Fibroblast of lung (primary cell): ENCODE measurements at regions not wholly inside any gene's neighbourhood (a gene's known extent, or its start where the extent isn't known, plus 50 kb on each side); places are given as distances from the start of the nearest gene placed in this dataset.

ENCODE experiments used
- DNase-seq, 2 donors: peaks; one replicate each; pipeline versions ENCODE4 v3.0.0 to v3.0.0-alpha.2; 2010; ENCODE audit warnings: low read depth in 2 of 2
- H2AFZ ChIP-seq: 2 replicates; pipeline ENCODE4 v1.5.1; 2012; ENCODE audit warnings: low read length, control low read depth, inconsistent platforms
- H3K27ac ChIP-seq: 2 replicates; pipeline ENCODE4 v1.5.1; 2011; ENCODE audit warnings: low read length, control low read depth; ENCODE audit not compliant: insufficient read depth
- H3K27me3 ChIP-seq: 2 replicates; pipeline ENCODE4 v1.5.1; 2011; ENCODE audit warnings: mild to moderate bottlenecking, low read length; ENCODE audit not compliant: control insufficient read depth, insufficient read depth
- H3K36me3 ChIP-seq: 2 replicates; pipeline ENCODE4 v1.5.1; 2011; ENCODE audit warnings: low read length; ENCODE audit not compliant: control insufficient read depth, insufficient read depth
- H3K4me1 ChIP-seq: 2 replicates; pipeline ENCODE4 v1.5.1; 2011; ENCODE audit warnings: low read length; ENCODE audit not compliant: control insufficient read depth, insufficient read depth; ENCODE audit errors: extremely low read depth
- H3K4me2 ChIP-seq: 2 replicates; pipeline ENCODE4 v1.5.1; 2011; ENCODE audit warnings: low read length, control low read depth; ENCODE audit not compliant: insufficient read depth; ENCODE audit errors: extremely low read depth
- H3K4me3 ChIP-seq, 4 experiments: fragments of 200-600 bp in 1 of 4; sonication (generic) in 1 of 4; replicated peaks in 1 of 4; 2 replicates each; pipeline ENCODE4 v1.5.1; 2011 to 2016; ENCODE audit warnings: low read length in 4 of 4, low read depth in 3 of 4, mild to moderate bottlenecking in 3 of 4, control low read depth in 2 of 4, inconsistent platforms in 1 of 4, mixed read lengths in 1 of 4; ENCODE audit not compliant: insufficient read depth in 1 of 4; ENCODE audit errors: control extremely low read depth in 1 of 4
- H3K79me2 ChIP-seq: 2 replicates; pipeline ENCODE4 v1.5.1; 2012; ENCODE audit warnings: mild to moderate bottlenecking, low read length, inconsistent platforms; ENCODE audit not compliant: control insufficient read depth, insufficient read depth
- H3K9ac ChIP-seq: 2 replicates; pipeline ENCODE4 v1.5.1; 2011; ENCODE audit warnings: mild to moderate bottlenecking, low read length, control low read depth; ENCODE audit not compliant: insufficient read depth
- H3K9me3 ChIP-seq: 2 replicates; pipeline ENCODE4 v1.5.1; 2012; ENCODE audit warnings: low read depth, low read length; ENCODE audit not compliant: control insufficient read depth, insufficient read depth
- H4K20me1 ChIP-seq: 2 replicates; pipeline ENCODE4 v1.5.1; 2011; ENCODE audit warnings: low read length; ENCODE audit not compliant: control insufficient read depth, insufficient read depth; ENCODE audit errors: extremely low read depth
- EZH2 ChIP-seq: IDR thresholded peaks from 2 replicates; pipeline ENCODE4 v1.5.1; 2012; ENCODE audit warnings: low read length, control low read depth, mild to moderate bottlenecking; ENCODE audit errors: missing control alignments
- TF ChIP-seq, protein P1 (sequence below), 2 donors: IDR thresholded peaks in 1 of 2; conservative IDR thresholded peaks in 1 of 2; 1 replicate in 1 of 2; 2 replicates in 1 of 2; pipeline ENCODE4 v1.5.1; 2011 to 2012; ENCODE audit warnings: low read length in 2 of 2, control low read depth in 1 of 2, inconsistent platforms in 1 of 2, low read depth in 1 of 2, mild to moderate bottlenecking in 1 of 2

- no peak overlapping the region for H3K27ac ChIP-seq
- TF ChIP-seq, protein P1, sequence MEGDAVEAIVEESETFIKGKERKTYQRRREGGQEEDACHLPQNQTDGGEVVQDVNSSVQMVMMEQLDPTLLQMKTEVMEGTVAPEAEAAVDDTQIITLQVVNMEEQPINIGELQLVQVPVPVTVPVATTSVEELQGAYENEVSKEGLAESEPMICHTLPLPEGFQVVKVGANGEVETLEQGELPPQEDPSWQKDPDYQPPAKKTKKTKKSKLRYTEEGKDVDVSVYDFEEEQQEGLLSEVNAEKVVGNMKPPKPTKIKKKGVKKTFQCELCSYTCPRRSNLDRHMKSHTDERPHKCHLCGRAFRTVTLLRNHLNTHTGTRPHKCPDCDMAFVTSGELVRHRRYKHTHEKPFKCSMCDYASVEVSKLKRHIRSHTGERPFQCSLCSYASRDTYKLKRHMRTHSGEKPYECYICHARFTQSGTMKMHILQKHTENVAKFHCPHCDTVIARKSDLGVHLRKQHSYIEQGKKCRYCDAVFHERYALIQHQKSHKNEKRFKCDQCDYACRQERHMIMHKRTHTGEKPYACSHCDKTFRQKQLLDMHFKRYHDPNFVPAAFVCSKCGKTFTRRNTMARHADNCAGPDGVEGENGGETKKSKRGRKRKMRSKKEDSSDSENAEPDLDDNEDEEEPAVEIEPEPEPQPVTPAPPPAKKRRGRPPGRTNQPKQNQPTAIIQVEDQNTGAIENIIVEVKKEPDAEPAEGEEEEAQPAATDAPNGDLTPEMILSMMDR (conservative IDR thresholded peaks at IDR 0.05 in 1 of 2, IDR thresholded peaks at IDR 0.05 in 1 of 2; ENCODE audit: low read depth in 1 of 2, low read length in 2 of 2) = no peak
- TF ChIP-seq EZH2 = no peak
- no peak for DNase-seq
These were observed 59.7 kb upstream of the SPOPL start for GRCh38 chr2:138441916-138442315.

GRCh38 chr2:138444411-138444810 is 57.2 kb upstream of the SPOPL start:
- Histone ChIP-seq H3K9ac (no peak overlapping the region), H3K4me1 (no peaks in the 10 kb centered on the region), H3K9me3 (no peaks in the 10 kb centered on the region), H3K27me3 (no peaks in the 10 kb centered on the region), H3K4me3 (no peak overlapping the region), H3K27ac (no peak overlapping the region), H3K79me2 (no peaks in the 10 kb centered on the region), H3K36me3 (no peaks in the 10 kb centered on the region), H4K20me1 (no peaks in the 10 kb centered on the region), H3K4me2 (no peak overlapping the region), H2AFZ (no peak overlapping the region)
- DNase-seq = no peak
- no peak for TF ChIP-seq EZH2
- TF ChIP-seq, protein P1 (conservative IDR thresholded peaks at IDR 0.05 in 1 of 2, IDR thresholded peaks at IDR 0.05 in 1 of 2; ENCODE audit: low read depth in 1 of 2, low read length in 2 of 2) = no peak

More at GRCh38 chr2:138441916-138442315, 59.7 kb upstream of the SPOPL start:
- Histone ChIP-seq H3K79me2 (no peaks in the 10 kb centered on the region), H2AFZ (no peak overlapping the region), H3K4me1 (no peaks in the 10 kb centered on the region), H3K36me3 (no peaks in the 10 kb centered on the region), H4K20me1 (no peaks in the 10 kb centered on the region), H3K27me3 (no peaks in the 10 kb centered on the region), H3K4me3 (no peak overlapping the region), H3K4me2 (no peak overlapping the region), H3K9me3 (no peaks in the 10 kb centered on the region), H3K9ac (no peak overlapping the region)

GRCh38 chr2:138445227-138445626 is 56.3 kb upstream of the SPOPL start:
- Histone ChIP-seq H3K36me3 (no peaks in the 10 kb centered on the region), H3K9ac (no peak overlapping the region), H3K4me3 (no peak overlapping the region), H3K4me2 (no peak overlapping the region), H3K4me1 (no peaks in the 10 kb centered on the region), H3K27me3 (no peaks in the 10 kb centered on the region), H3K79me2 (no peaks in the 10 kb centered on the region), H2AFZ (no peak overlapping the region), H3K27ac (no peak overlapping the region), H3K9me3 (no peaks in the 10 kb centered on the region), H4K20me1 (no peaks in the 10 kb centered on the region)
- TF ChIP-seq, protein P1 (conservative IDR thresholded peaks at IDR 0.05 in 1 of 2, IDR thresholded peaks at IDR 0.05 in 1 of 2; ENCODE audit: low read depth in 1 of 2, low read length in 2 of 2) = no peak
- TF ChIP-seq EZH2 = no peak
- DNase-seq = no peak
